CD14-positive monocyte (primary cell): ENCODE measurements at regions not wholly inside any gene's neighbourhood (a gene's known extent, or its start where the extent isn't known, plus 50 kb on each side); places are given as distances from the start of the nearest gene placed in this dataset.

Experiments used
- DNase-seq, 3 donors: peaks; one replicate each; pipeline ENCODE4 v3.0.0-alpha.2; 2011 to 2022
- H2AFZ ChIP-seq: 2 replicates; pipeline ENCODE4 v1.6.0; 2012; ENCODE audit warnings: mild to moderate bottlenecking, low read depth, low read length, inconsistent platforms; ENCODE audit not compliant: insufficient read depth, poor library complexity, severe bottlenecking
- H3K27ac ChIP-seq, 2 donors: 1 replicate in 1 of 2; 2 replicates in 1 of 2; pipeline ENCODE4 v1.5.1; 2012 to 2013; ENCODE audit warnings: low read length in 2 of 2, control low read depth in 1 of 2, inconsistent platforms in 1 of 2, low read depth in 1 of 2, mild to moderate bottlenecking in 1 of 2
- H3K27me3 ChIP-seq, 2 donors: one replicate each; pipeline versions ENCODE4 v1.6.0 to v1.6.1; 2011 to 2013; ENCODE audit warnings: low read length in 2 of 2; ENCODE audit not compliant: control insufficient read depth in 2 of 2, insufficient read depth in 2 of 2
- H3K36me3 ChIP-seq, 2 donors: replicated peaks in 1 of 2; 1 replicate in 1 of 2; 2 replicates in 1 of 2; pipeline versions ENCODE4 v1.5.1 to v1.6.1; 2012 to 2013; ENCODE audit warnings: low read length in 2 of 2, control low read depth in 1 of 2, inconsistent platforms in 1 of 2, mild to moderate bottlenecking in 1 of 2; ENCODE audit not compliant: insufficient read depth in 2 of 2, control insufficient read depth in 1 of 2
- H3K4me1 ChIP-seq, 2 donors: 1 replicate in 1 of 2; 2 replicates in 1 of 2; pipeline versions ENCODE4 v1.5.1 to v1.6.1; 2012 to 2013; ENCODE audit warnings: low read length in 2 of 2, control low read depth in 1 of 2, inconsistent platforms in 1 of 2, mild to moderate bottlenecking in 1 of 2, moderate library complexity in 1 of 2; ENCODE audit not compliant: insufficient read depth in 2 of 2, control insufficient read depth in 1 of 2
- H3K4me2 ChIP-seq: replicated peaks from 2 replicates; pipeline ENCODE3; 2012; ENCODE audit warnings: low read length, moderate library complexity, mild to moderate bottlenecking; ENCODE audit not compliant: poor library complexity, severe bottlenecking; ENCODE audit errors: extremely low read depth
- H3K4me3 ChIP-seq, 3 experiments: fragments of 200-600 bp in 1 of 3; sonication (generic) in 1 of 3; replicated peaks in 1 of 3; 1 replicate in 2 of 3; 2 replicates in 1 of 3; pipeline ENCODE4 v1.5.1; 2011 to 2013; ENCODE audit warnings: low read length in 3 of 3, mild to moderate bottlenecking in 3 of 3, control low read depth in 2 of 3, low read depth in 2 of 3, inconsistent platforms in 1 of 3, moderate library complexity in 1 of 3
- H3K79me2 ChIP-seq: 2 replicates; pipeline ENCODE4 v1.6.0; 2012; ENCODE audit warnings: mild to moderate bottlenecking, control low read depth, inconsistent platforms, low read length, moderate library complexity; ENCODE audit not compliant: insufficient read depth
- H3K9ac ChIP-seq: 2 replicates; pipeline ENCODE4 v1.6.0; 2017; ENCODE audit warnings: low read length, mild to moderate bottlenecking; ENCODE audit not compliant: insufficient read depth, poor library complexity, severe bottlenecking
- H3K9me3 ChIP-seq, 2 donors: replicated peaks in 1 of 2; 1 replicate in 1 of 2; 2 replicates in 1 of 2; pipeline versions ENCODE4 v1.5.1 to v1.6.1; 2012 to 2013; ENCODE audit warnings: low read length in 2 of 2, control low read depth in 1 of 2; ENCODE audit not compliant: control insufficient read depth in 1 of 2, insufficient read depth in 1 of 2
- H4K20me1 ChIP-seq: 2 replicates; pipeline ENCODE4 v1.6.0; 2012; ENCODE audit warnings: mild to moderate bottlenecking, low read length, control low read depth, moderate library complexity; ENCODE audit not compliant: insufficient read depth
- H3K27ac Mint-ChIP-seq, 7 donors: one replicate each; pipeline ENCODE4 v1.8.0; 2020; ENCODE audit warnings: mild to moderate bottlenecking in 7 of 7, mixed read lengths in 7 of 7, moderate library complexity in 6 of 7, inconsistent platforms in 2 of 7
- H3K27me3 Mint-ChIP-seq, 3 donors: one replicate each; pipeline ENCODE4 v1.8.0; 2021 to 2022; ENCODE audit warnings: low read depth in 3 of 3, mild to moderate bottlenecking in 3 of 3, mixed read lengths in 3 of 3, moderate library complexity in 3 of 3, inconsistent platforms in 1 of 3
- H3K36me3 Mint-ChIP-seq, 2 donors: one replicate each; pipeline ENCODE4 v1.8.0; 2020; ENCODE audit warnings: mixed read lengths in 2 of 2, inconsistent platforms in 1 of 2, mild to moderate bottlenecking in 1 of 2
- H3K4me1 Mint-ChIP-seq: one replicate; pipeline ENCODE4 v1.8.0; 2020; ENCODE audit warnings: mild to moderate bottlenecking, mixed read lengths
- H3K4me3 Mint-ChIP-seq, 2 donors: one replicate each; pipeline ENCODE4 v1.8.0; 2020; ENCODE audit warnings: mild to moderate bottlenecking in 2 of 2, mixed read lengths in 2 of 2, moderate library complexity in 1 of 2
- H3K9me3 Mint-ChIP-seq, 7 donors: one replicate each; pipeline ENCODE4 v1.8.0; 2020 to 2022; ENCODE audit warnings: mixed read lengths in 7 of 7, mild to moderate bottlenecking in 6 of 7, moderate library complexity in 6 of 7, inconsistent platforms in 2 of 7
- CTCF ChIP-seq: fragments of 200-600 bp; IDR thresholded peaks from one replicate; pipeline ENCODE4 v1.8.0; 2022; ENCODE audit warnings: antibody characterized with exemption, mild to moderate bottlenecking
- WGBS: methylation state at CpG from one replicate; pipeline ENCODE4 v1.1.5; 2013; ENCODE audit warnings: missing lambda C conversion rate; ENCODE audit not compliant: insufficient coverage; 5-methylcytosine and 5-hydroxymethylcytosine counted together
- intact Hi-C, 2 donors: fragments of 100-400 bp; cut with micrococcal nuclease; formaldehyde crosslinking; loops; one replicate each; pipeline versions ENCODE4 v1.15.0 to v1.15.1; 2023

- peaks cover 0 to 5% of the 10 kb centered on the region in 2 donors for H3K9me3 ChIP-seq
- no peaks in the 10 kb centered on the region for H3K27me3 ChIP-seq
- H3K36me3 Mint-ChIP-seq: no peaks in the 10 kb centered on the region
- H3K4me1 ChIP-seq: no peaks in the 10 kb centered on the region
- no peaks in the 10 kb centered on the region for H4K20me1 ChIP-seq
- intact Hi-C loops: no loop called here
- no peak overlapping the region for H3K9ac ChIP-seq
- no peak overlapping the region for H3K27ac ChIP-seq
- no peak overlapping the region for H3K27ac Mint-ChIP-seq
- no peaks in the 10 kb centered on the region for H3K79me2 ChIP-seq
- H3K4me1 Mint-ChIP-seq: no peaks in the 10 kb centered on the region
- 88% methylated on average over 1 of the region's 1 CpG for WGBS
- no peaks in the 10 kb centered on the region for H3K36me3 ChIP-seq
- no peak for DNase-seq
- no peak overlapping the region for H3K4me2 ChIP-seq
- H3K9me3 Mint-ChIP-seq: peaks cover 0 to 12% (median 6%) of the 10 kb centered on the region in 7 donors
- TF ChIP-seq CTCF: no peak
- H3K4me3 ChIP-seq: no peak overlapping the region
- no peak overlapping the region for H3K4me3 Mint-ChIP-seq
- H3K27me3 Mint-ChIP-seq: no peaks in the 10 kb centered on the region
- H2AFZ ChIP-seq: no peak overlapping the region
Observed at GRCh38 chr3:115361806-115362205, 214.7 kb upstream of the ZBTB20 start.

- no peaks in the 10 kb centered on the region for H4K20me1 ChIP-seq
- Mint-ChIP-seq H3K27ac (no peak overlapping the region), H3K36me3 (no peaks in the 10 kb centered on the region), H3K4me3 (no peak overlapping the region), H3K27me3 (no peaks in the 10 kb centered on the region), H3K9me3 (peaks cover 0 to 12% (median 6%) of the 10 kb centered on the region in 7 donors), H3K4me1 (no peaks in the 10 kb centered on the region)
- no peaks in the 10 kb centered on the region for H3K27me3 ChIP-seq
- TF ChIP-seq CTCF: no peak
- peaks cover 0 to 5% of the 10 kb centered on the region in 2 donors for H3K9me3 ChIP-seq
- H2AFZ ChIP-seq: no peak overlapping the region
- no peaks in the 10 kb centered on the region for H3K4me1 ChIP-seq
- no peak for DNase-seq
- H3K4me3 ChIP-seq: no peak overlapping the region
- intact Hi-C loops: no loop called here
- H3K4me2 ChIP-seq: no peak overlapping the region
- no CpG with 5 or more reads among the region's 1 CpG for WGBS
- H3K9ac ChIP-seq: no peak overlapping the region
- H3K79me2 ChIP-seq: no peaks in the 10 kb centered on the region
- no peaks in the 10 kb centered on the region for H3K36me3 ChIP-seq
- no peak overlapping the region for H3K27ac ChIP-seq
Observed at GRCh38 chr3:115363071-115363470, 216.0 kb upstream of the ZBTB20 start.
